K562 (cell line): ENCODE measurements at regions not wholly inside any gene's neighbourhood (a gene's known extent, or its start where the extent isn't known, plus 50 kb on each side); places are given as distances from the start of the nearest gene placed in this dataset.

Experiments used
- CTBP1 ChIP-seq: fragments of 450-650 bp; IDR thresholded peaks from 2 replicates; pipeline ENCODE4 v1.6.1; 2016; ENCODE audit warnings: borderline replicate concordance
- DACH1 ChIP-seq: fragments of 450-650 bp; IDR thresholded peaks from 2 replicates; pipeline ENCODE4 v1.6.1; 2018; ENCODE audit not compliant: partially characterized antibody
- FOSL1 ChIP-seq: fragments of 200-800 bp; sonication (Bioruptor generic); conservative IDR thresholded peaks from 2 replicates; pipeline ENCODE4 v1.6.1; 2016; ENCODE audit warnings: missing genetic modification characterization, missing compliant biosample characterization
- TRIM24 ChIP-seq, 2 experiments: fragments of 450-650 bp; IDR thresholded peaks; 2 replicates each; pipeline ENCODE4 v1.6.1; 2016
- ZC3H4 ChIP-seq: sonication (generic); formaldehyde crosslinking; IDR thresholded peaks from 2 replicates; pipeline ENCODE4 v1.9.0; 2021; ENCODE audit warnings: missing genetic modification reagents, borderline replicate concordance
- TF ChIP-seq, protein P1 (sequence below): fragments of 450-650 bp; IDR thresholded peaks from 2 replicates; pipeline ENCODE4 v1.6.1; 2016; ENCODE audit warnings: borderline replicate concordance
- TF ChIP-seq, protein P2 (sequence below): fragments of 450-650 bp; IDR thresholded peaks from 2 replicates; pipeline ENCODE4 v1.6.1; 2016; ENCODE audit warnings: missing biosample characterization, missing genetic modification characterization
- TF ChIP-seq, protein P3 (sequence below): fragments of 450-650 bp; formaldehyde crosslinking; IDR thresholded peaks from 2 replicates; pipeline ENCODE4 v1.4.0; 2020; ENCODE audit warnings: mild to moderate bottlenecking, moderate library complexity
- TF ChIP-seq, protein P4 (sequence below): fragments of 450-650 bp; IDR thresholded peaks from 2 replicates; pipeline ENCODE4 v1.6.1; 2016; ENCODE audit warnings: antibody characterized with exemption

DNA sequence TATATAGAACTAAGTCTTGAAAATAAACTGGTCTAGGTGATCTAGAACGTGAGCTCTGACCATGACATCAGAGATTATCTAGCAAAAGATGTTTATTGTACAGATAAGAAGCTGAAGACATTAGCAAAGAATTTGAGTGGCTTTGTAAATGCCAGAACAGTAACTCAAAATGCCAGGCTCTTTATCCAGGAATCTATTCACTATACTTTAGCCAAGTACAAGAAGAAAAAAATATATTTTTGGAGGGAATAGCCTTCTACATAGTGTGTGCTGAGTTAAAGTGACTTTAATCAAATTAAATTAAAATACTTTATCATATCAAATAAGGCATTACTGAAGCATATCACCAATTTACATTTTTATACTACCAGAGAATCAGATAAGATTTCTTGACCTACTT lies 132.6 kb upstream of the ITGA1 start (continued):
- TF ChIP-seq, protein P1, sequence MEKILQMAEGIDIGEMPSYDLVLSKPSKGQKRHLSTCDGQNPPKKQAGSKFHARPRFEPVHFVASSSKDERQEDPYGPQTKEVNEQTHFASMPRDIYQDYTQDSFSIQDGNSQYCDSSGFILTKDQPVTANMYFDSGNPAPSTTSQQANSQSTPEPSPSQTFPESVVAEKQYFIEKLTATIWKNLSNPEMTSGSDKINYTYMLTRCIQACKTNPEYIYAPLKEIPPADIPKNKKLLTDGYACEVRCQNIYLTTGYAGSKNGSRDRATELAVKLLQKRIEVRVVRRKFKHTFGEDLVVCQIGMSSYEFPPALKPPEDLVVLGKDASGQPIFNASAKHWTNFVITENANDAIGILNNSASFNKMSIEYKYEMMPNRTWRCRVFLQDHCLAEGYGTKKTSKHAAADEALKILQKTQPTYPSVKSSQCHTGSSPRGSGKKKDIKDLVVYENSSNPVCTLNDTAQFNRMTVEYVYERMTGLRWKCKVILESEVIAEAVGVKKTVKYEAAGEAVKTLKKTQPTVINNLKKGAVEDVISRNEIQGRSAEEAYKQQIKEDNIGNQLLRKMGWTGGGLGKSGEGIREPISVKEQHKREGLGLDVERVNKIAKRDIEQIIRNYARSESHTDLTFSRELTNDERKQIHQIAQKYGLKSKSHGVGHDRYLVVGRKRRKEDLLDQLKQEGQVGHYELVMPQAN, result no peak
- TF ChIP-seq CTBP1 (no peak), ZC3H4 (CRISPR knock-in tag) (no peak), DACH1 (no peak), TRIM24 (IDR thresholded peaks at IDR 0.05) (no peak), FOSL1 (tag) (no peak)
- TF ChIP-seq, protein P2, sequence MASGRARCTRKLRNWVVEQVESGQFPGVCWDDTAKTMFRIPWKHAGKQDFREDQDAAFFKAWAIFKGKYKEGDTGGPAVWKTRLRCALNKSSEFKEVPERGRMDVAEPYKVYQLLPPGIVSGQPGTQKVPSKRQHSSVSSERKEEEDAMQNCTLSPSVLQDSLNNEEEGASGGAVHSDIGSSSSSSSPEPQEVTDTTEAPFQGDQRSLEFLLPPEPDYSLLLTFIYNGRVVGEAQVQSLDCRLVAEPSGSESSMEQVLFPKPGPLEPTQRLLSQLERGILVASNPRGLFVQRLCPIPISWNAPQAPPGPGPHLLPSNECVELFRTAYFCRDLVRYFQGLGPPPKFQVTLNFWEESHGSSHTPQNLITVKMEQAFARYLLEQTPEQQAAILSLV (tag), result no peak
- TF ChIP-seq, protein P3, sequence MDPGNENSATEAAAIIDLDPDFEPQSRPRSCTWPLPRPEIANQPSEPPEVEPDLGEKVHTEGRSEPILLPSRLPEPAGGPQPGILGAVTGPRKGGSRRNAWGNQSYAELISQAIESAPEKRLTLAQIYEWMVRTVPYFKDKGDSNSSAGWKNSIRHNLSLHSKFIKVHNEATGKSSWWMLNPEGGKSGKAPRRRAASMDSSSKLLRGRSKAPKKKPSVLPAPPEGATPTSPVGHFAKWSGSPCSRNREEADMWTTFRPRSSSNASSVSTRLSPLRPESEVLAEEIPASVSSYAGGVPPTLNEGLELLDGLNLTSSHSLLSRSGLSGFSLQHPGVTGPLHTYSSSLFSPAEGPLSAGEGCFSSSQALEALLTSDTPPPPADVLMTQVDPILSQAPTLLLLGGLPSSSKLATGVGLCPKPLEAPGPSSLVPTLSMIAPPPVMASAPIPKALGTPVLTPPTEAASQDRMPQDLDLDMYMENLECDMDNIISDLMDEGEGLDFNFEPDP, result no peak
- TF ChIP-seq, protein P4, sequence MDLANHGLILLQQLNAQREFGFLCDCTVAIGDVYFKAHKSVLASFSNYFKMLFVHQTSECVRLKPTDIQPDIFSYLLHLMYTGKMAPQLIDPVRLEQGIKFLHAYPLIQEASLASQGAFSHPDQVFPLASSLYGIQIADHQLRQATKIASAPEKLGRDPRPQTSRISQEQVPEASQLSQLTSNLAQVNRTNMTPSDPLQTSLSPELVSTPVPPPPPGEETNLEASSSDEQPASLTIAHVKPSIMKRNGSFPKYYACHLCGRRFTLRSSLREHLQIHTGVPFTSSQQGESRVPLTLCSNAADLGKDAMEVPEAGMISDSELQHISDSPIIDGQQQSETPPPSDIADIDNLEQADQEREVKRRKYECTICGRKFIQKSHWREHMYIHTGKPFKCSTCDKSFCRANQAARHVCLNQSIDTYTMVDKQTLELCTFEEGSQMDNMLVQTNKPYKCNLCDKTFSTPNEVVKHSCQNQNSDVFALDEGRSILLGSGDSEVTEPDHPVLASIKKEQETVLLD, result no peak
